NCI-H510A treated with DMSO at 0.1 percent for 48 hours (cell line): ENCODE measurements at regions not wholly inside any gene's neighbourhood (a gene's known extent, or its start where the extent isn't known, plus 50 kb on each side); places are given as distances from the start of the nearest gene placed in this dataset.
A peak's percentile ranks its signal among the peaks of the same experiment; 100 is the strongest.
"Not testable (repeated sequence)": the region's sequence is repeated elsewhere in the genome, so short reads cannot be mapped to it uniquely, and the experiment has no call there.

Source experiments
- DNase-seq: peaks from one replicate; lab custom pipeline; 2025; lab: John Stamatoyannopoulos, UW

DNA sequence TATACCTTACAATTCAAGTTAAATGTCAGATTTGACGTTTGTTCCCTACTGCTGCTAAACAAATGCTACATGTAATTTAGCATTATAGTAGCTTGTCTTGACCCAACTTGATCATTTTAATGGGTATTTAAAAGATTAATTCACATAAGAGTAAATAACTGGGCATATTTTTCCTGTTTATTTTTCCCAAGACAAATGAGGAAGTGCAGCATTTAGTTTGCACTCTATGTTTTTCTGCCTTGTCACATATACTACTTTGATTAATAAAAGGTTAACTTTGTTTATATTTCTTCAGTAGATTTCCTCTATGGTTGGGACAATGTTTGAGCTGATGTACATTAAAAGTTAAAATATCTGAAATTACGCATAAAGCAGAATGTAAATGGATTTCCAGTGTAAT lies 641.8 kb downstream of the PRR16 start:
- no peak for DNase-seq

DNA sequence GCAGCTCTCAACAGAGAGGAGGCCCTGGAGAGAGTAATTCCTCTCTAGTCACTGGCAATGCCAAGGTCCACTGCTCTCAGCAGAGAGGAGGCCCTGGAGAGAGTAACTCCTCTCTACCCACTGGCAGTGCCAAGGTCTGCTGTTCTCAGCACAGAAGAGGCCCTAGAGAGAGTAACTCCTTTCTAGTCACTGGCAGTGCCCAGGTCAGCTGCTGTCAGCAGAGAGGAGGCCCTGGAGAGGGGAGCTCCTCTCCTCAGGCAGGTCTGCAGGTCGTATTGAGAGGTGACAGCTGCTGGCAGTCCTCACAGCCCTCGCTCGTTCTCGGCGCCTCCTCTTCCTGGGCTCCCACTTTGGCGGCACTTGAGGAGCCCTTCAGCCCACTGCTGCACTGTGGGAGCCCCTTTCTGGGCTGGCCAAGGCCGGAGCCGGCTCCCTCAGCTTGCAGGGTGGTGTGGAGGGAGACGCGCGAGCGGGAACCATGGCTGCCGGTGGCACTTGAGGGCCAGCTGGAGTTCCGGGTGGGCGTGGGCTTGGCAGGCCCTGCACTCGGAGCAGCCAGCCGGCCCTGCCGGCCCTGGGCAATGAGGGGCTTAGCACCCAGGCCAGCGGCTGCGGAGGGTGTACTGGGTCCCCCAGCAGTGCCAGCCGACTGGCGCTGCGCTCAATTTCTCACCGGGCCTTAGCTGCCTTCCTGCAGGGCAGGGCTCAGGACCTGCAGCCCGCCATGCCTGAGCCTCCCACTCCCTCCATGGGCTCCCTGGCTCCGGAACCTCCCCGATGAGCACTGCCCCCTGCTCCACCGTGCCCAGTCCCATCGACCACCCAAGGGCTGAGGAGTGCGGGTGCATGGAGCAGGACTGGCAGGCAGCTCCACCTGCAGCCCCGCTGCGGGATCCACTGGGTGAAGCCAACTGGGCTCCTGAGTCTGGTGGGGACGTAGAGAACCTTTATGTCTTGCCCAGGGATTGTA lies 642.9 kb downstream of the PRR16 start:
- DNase-seq = not testable (repeated sequence)

DNA sequence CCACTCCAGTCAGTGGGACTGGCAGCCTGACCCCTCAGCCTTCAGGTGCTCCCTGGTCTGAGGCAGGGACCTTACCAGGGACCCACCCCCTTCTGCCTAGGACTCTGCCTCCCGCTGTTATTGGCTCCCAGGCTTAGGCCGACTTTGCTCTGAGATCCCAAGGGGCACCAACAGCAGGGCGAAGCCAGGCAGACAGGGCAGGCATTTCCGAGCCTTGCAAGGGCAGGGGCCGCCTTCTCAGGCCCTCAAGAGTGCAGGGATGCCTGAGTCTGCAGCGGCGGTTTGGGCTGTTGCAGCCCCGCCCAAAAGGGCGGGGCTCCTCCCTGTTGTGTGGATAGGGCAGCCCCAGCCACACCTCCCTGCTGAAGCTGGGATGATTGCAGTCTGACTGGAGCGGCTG lies 644.6 kb downstream of the PRR16 start:
- DNase-seq = no peak

DNA sequence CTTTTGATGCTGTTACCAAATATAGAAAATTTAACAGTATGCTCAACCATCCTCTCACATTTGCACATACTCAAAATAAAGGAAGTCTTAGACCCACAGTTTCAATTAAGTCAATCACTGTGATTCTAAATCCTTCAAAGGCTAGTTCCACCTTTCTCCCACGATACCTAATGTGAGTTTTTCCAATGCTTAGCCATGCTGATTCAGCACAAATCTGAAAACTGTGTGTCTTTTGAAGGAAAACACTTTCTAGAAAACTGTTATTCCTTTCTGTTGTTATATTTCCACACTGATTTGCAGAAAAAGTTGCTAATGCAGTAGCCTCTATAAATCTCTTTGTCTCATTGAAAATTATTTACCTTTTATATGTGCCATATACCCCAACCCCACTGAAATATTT lies 645.7 kb downstream of the PRR16 start:
- no peak for DNase-seq

DNA sequence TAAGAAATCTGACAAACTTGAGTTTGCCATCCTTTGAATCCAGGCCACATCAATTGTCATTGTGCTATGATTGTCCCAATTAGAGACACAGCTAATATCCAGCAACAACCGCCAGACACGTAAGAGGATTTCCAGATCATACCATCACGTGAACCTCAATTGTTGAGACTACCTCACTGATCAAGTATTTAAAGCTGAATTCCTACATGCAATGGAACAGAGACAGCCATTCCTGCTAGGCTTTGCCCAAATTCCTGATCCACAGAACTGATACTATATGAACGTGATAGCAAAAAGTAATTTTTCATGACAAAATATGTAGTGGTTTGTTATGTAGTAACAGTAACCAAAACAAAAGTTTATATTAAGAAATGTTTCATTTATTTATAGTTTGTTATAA lies 657.7 kb downstream of the PRR16 start:
- DNase-seq = no peak

DNA sequence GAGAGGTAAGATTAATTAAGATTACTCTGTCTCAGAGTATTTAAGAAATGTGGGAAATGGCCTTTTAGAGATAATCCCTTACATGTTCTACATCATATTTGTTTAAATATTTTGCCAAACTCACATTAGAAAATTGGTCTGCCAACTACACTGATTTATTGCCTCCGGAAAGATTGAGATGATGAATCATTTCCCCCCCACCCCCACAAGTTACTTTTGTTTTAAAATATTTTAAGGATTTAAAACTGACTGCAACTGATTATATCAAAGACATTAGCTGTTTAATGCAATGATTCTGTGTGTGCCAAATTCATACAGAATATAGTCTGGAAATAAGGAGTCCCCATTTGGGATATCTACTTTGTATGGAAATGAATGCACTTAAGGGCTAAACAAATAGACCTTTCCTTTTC lies 674.4 kb downstream of the PRR16 start:
- DNase-seq = no peak

DNA sequence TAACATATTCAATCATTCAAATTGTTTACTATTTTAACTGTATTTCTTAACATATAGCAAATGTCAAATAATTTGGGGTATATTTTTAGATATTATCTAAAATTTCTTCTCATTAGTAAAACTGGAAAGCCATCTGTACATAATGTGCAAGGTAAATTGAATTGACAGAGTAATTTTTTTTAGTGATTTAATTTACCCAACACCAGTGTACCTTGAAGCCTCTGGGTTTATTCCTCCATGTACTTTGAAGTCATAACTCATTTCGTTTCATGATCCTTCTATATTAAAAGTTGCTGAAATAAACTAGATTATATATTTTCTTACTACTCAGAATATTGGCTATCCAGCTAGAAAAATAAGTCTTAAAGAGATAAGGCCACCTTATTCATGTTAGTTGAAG lies 674.9 kb downstream of the PRR16 start:
- no peak for DNase-seq

DNA sequence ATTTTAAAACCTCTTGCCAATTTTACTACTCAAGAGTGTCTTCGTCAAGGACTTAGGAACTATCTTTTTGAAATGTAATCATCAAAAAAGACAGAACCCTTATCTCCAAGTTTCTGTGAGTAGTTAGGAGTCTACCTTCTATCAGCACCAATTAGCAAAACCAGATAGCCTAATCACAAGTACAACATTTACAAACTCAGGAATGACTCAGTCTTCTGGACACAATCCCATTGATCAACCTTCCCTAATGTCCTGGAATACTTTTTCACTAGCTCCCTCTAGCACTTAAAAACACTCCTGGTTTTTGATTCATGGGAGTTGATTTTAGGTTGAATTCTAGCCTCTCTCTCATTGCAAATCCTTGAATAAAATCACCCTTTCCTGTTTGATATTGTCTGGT lies 680.7 kb downstream of the PRR16 start:
- no peak for DNase-seq

DNA sequence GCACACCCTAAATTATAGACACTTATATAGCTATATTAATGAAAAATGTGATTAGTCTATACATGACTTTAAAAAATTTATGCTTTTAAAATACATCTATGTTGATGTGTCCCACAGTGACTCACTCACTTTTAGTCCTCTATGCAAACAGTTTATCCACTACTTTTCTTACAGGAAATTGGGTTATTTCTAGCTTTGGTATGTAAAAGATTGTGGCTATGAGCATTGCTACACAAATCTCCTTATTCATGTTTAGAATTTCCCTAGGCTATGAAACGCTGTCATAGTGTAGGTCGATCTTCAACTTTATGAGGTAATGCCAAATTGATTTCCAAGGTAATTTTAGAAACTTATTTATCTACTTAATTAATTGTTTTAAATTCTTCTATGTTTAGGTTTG lies 687.4 kb downstream of the PRR16 start:
- DNase-seq = no peak

DNA sequence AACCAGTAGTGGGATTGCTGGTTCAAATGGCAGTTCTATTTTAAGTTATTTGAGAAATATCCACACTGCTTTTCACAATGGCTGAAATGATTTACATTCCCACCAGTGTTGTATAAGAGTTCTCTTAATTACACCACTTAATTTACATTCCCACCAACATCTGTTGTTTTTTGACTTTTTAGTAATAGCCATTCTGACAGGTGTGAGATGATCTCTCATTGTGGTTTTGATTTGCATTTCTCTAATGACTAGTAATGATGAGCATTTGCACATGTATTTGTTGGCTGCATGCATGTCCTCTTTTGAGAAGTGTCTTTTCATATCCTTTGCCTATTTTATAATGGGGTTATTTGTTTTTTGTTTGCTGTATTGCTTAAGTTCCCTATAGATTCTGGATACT lies 688.3 kb downstream of the PRR16 start:
- no peak for DNase-seq

DNA sequence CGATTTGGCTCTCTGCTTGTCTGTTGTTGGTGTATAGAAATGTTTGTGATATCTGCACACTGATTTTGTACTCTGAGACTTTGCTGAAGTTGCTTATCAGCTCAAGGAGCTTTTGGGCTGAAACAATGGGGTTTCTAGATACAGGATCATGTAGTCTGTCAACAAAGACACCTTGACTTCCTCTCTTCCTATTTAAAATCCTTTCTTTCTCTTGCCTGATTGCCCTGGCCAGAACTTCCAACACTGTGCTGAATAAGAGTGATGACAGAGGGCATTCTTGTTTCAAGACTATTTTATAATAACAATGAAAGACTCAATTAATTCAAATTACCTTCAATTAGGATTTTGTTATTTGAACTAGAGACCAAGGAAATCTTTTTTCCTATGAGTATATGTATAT lies 692.5 kb downstream of the PRR16 start:
- DNase-seq = no peak

DNA sequence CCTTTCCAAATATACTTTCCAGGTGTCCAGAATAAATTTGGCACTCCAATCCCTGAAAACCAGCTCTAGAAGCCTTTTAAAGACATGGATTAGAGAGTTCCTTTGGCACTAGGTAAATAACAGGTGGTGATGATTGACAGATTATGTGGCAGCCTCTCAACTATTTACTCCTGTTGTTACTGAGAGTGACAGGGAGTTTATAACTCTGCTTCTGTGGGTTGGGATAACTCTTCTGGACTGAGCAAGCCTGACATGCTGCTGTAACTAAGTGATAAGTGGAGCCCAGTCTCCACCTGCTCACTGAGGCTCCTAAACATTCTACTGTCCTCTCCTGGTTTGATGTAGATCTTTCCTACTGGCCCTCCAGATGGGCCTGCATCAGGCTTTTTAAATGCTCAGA lies 693.2 kb upstream of the FTMT start:
- peak; percentile 11 for DNase-seq

DNA sequence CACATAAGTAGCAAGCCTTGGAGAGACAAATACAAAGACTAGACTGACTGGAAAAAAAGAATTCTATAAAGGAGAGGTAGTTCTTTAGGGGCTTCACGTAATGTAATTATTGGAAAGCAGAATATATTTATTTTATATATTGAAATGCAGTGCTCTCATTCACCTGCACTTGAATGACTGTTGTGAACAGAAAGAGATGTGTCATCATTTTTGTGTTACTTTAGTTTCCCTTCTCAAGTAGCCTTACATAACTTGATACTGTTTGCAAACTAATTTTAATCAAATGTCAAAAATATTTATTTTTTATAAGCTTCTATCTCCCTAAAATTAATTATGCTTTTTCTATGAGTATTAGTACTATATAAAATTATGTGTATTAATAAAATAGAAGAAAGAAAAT lies 691.1 kb upstream of the FTMT start:
- DNase-seq = no peak

DNA sequence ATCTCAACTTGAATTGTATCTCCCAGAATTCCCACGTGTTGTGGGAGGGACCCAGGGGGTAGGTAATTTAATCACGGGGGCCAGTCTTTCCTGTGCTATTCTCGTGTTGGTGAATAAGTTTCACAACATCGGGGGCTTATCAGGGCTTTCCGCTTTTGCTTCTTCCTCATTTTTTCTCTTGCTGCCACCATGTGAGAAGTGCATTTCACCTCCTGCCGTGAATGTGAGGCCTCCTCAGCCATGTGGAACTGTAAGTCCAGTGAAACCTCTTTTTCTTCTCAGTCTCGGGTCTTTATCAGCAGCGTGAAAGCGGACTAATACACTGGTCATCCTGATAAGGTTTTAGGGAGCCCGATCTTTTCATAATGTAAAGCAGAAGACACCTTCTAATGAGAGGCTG lies 687.0 kb upstream of the FTMT start:
- DNase-seq = no peak

DNA sequence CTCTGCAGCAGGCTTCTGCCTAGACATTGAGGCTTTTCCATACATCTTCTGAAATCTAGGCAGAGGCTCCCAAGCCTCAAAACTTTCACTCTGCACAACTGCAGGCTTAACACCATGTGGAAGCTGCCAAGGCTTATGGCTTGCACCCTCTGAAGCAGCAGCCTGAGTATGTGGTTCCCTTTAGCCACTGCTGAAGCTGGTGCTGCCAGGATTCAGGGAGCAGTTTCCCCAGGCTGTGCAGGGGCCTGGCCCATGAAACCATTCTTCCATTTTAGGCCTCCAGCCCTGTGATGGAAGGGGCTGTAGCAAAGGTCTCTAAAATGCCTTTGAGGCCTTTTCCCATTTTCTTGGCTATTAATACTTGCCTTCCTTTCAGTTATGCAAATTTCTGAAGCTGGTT lies 680.3 kb upstream of the FTMT start:
- no peak for DNase-seq

DNA sequence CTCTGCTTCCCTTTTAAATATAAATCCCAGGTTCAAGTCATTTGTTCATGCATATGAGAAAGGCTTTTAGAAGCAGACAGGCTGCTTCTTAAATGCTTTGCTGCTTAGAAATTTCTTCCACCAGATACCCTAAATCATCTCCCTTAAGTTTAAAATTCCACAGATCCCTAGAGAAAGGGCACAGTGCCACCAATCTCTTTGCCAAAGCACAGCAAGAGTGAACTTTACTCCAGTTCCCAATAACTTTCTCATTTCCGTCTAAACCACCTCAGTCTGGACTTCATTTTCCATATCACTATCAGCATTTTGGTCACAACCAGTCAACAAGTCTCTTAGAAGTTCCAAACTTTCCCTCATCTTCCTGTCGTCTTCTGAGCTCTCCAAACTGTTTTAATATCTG lies 679.8 kb upstream of the FTMT start:
- no peak for DNase-seq

DNA sequence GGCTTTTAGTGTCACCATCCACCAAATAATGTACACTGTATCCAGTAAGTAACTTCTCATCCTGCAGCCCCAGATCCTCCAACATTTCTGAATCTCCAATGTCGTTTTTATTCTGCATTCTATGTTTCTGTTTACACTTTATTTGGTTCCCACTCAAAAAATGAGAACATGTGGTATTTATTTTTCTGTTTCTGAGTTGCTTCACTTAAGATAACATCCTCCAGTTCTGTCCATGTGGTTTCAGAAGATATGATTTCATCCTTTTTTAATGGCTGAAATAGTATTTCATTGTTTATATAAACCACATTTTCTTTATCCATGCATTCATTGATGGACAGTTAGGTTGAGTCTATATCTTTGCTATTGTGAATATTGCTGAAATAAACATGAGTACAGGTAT lies 677.3 kb upstream of the FTMT start:
- DNase-seq = no peak

DNA sequence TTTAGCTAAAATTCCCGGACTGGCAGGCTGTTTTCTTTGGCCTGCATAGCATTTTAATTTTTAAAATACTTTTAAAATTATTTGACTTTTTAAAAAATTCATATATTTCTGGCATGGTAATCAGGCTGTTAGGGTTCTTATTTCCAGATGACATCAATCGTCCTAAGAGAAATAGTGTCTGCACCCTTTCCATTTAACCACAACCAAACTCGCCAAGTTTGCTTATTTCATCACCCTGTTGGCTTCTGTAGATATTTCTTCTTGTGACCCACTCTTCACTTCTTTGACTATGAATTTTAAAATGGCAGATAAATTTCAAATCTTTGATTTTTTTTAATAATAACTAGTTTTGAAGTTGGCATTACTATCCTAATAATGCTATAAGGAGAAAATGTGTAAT lies 675.7 kb upstream of the FTMT start:
- no peak for DNase-seq

DNA sequence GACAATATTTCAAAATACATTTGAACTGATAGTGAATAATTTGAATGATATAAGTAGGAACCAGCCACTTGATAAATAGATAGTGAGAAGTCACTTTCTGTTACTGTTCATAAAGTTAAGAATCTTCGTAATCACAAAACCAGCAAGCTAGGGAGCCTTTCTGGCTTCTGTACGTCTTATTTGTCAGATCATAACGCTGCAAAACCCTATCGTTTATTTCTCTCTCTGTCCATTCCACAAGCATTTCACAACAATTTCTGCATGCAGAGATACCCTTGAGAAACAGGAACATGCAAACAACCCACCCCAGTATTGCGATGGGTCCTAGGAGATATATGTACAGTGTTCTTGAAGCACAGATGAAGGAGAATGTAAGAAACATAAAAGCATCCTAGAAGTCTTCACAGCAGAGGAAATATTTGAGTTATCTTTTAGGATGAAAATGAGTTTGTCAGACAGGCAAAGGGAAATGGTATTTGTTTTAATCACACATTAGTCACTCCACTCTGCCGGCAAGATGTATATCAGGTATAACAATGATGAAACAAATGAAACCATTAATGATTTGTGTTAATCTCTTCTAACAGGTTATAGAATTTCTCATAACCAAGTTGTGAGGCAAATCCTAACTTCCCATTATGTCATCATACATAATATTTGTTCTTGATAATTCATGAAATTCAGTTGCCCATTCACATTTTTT lies 668.7 kb upstream of the FTMT start:
- no peak for DNase-seq

DNA sequence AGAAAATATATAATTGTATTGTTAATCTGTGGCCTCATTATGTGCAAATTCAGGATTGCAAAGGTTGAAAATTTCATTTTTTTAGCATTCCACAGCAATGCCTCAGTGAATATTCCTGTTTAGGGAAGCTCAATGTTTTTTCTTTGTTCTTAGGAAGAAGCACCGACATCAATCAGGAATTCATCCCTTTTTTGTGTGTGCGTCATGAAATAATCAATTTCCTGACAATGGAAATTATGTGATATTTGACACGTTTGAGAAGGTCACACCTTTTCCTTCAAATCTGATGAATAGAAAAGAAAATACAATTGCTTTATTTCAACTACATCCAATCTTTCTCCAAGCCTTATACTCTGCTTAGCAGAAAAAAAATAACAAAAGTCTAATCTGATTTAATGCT lies 662.8 kb upstream of the FTMT start:
- DNase-seq = no peak

DNA sequence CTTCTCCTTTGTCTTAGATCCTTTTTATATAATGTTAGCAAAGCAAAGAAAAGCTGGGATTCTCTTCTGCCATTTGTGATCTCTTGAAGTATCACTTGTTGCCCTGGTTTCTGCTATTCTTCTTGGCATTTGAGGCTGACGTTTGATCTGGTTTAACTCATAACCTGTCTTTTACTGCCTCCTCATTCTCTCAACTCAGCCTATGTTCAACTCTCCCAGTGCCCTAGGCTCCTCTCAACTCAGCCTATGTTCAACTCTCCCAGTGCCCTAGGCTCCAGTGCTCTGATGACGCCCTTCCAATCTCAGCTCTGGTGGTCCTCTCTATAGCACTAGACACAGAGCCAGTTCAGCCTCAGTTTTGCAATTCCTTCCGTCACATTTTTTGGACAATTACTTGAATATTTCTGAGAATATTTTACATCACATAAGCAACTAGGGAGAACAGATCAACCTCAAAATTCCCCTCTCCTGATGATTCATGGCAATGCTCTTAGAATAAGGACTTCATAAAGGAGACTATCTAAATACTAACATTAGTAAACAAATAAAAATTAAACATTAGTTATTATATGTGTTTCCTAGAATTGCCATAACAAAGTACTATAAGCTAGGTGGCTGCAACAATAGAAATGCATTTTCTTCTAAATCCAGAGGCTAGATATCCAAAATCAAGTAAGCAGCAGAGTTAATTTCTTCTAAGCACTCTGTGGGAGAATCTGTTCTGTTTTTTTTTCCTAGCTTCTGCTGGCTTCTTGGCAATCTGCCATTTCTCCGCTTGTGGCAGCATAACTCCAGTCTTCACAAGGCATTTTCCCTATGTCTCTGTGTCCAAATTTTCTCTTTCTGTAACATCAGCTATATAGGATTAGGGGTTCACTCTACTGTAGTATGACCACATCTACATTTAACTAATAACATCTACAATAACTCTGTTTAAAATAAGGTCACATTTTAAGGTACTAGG lies 662.1 kb upstream of the FTMT start:
- DNase-seq = no peak
